HUES48 (cell line): ENCODE measurements at regions not wholly inside any gene's neighbourhood (a gene's known extent, or its start where the extent isn't known, plus 50 kb on each side); places are given as distances from the start of the nearest gene placed in this dataset.

ENCODE experiments used
- H3K27ac ChIP-seq: one replicate; pipeline ENCODE4 v1.7.0; 2013; ENCODE audit warnings: low read depth, low read length, inconsistent platforms
- H3K27me3 ChIP-seq: 2 replicates; pipeline ENCODE4 v1.6.1; 2013; ENCODE audit warnings: mild to moderate bottlenecking, low read length; ENCODE audit not compliant: control insufficient read depth, insufficient read depth
- H3K36me3 ChIP-seq: 2 replicates; pipeline ENCODE4 v1.6.1; 2013; ENCODE audit warnings: low read length; ENCODE audit not compliant: control insufficient read depth, insufficient read depth
- H3K4me1 ChIP-seq: 2 replicates; pipeline ENCODE4 v1.6.1; 2013; ENCODE audit warnings: mild to moderate bottlenecking, low read length; ENCODE audit not compliant: control insufficient read depth, insufficient read depth
- H3K4me3 ChIP-seq: 2 replicates; pipeline ENCODE4 v1.5.1; 2013; ENCODE audit warnings: mild to moderate bottlenecking, low read depth, low read length
- H3K9ac ChIP-seq: 2 replicates; pipeline ENCODE4 v1.6.1; 2013; ENCODE audit warnings: mild to moderate bottlenecking, low read depth, low read length, moderate library complexity
- H3K9me3 ChIP-seq: 2 replicates; pipeline ENCODE4 v1.6.1; 2013; ENCODE audit warnings: low read length; ENCODE audit not compliant: control insufficient read depth, insufficient read depth

GRCh38 chr2:14137643-14138042, 494.9 kb upstream of the LRATD1 start:
- Histone ChIP-seq H3K4me1 (peaks cover 6% of the 10 kb centered on the region; the same call in 1 of the 2 replicates), H3K9me3 (no peaks in the 10 kb centered on the region), H3K9ac (no peak overlapping the region), H3K27me3 (no peaks in the 10 kb centered on the region), H3K36me3 (no peaks in the 10 kb centered on the region), H3K4me3 (no peak overlapping the region), H3K27ac (no peak overlapping the region)

GRCh38 chr2:14140009-14140550, 492.4 kb upstream of the LRATD1 start:
- Histone ChIP-seq H3K9ac (no peak overlapping the region), H3K36me3 (no peaks in the 10 kb centered on the region), H3K4me3 (no peak overlapping the region), H3K4me1 (peaks cover 6% of the 10 kb centered on the region; the same call in 1 of the 2 replicates), H3K27me3 (no peaks in the 10 kb centered on the region), H3K27ac (no peak overlapping the region), H3K9me3 (no peaks in the 10 kb centered on the region)

GRCh38 chr2:14143435-14143834, 489.1 kb upstream of the LRATD1 start:
- no peaks in the 10 kb centered on the region for H3K9me3 ChIP-seq
- H3K27me3 ChIP-seq, result no peaks in the 10 kb centered on the region
- H3K4me3 ChIP-seq, result no peak overlapping the region
- H3K4me1 ChIP-seq, result peaks cover 6% of the 10 kb centered on the region; the same call in 1 of the 2 replicates
- no peak overlapping the region for H3K9ac ChIP-seq
- H3K27ac ChIP-seq, result no peak overlapping the region
- no peaks in the 10 kb centered on the region for H3K36me3 ChIP-seq

- Histone ChIP-seq H3K4me1 (no peaks in the 10 kb centered on the region), H3K36me3 (no peaks in the 10 kb centered on the region), H3K27me3 (no peaks in the 10 kb centered on the region), H3K9ac (no peak overlapping the region), H3K27ac (no peak overlapping the region), H3K4me3 (no peak overlapping the region), H3K9me3 (no peaks in the 10 kb centered on the region)
Observed at GRCh38 chr2:14148216-14148615, 484.3 kb upstream of the LRATD1 start.

GRCh38 chr2:14157816-14158215, 474.7 kb upstream of the LRATD1 start:
- Histone ChIP-seq H3K27ac (no peak overlapping the region), H3K4me3 (no peak overlapping the region), H3K27me3 (no peaks in the 10 kb centered on the region), H3K9me3 (no peaks in the 10 kb centered on the region), H3K9ac (no peak overlapping the region), H3K4me1 (no peaks in the 10 kb centered on the region), H3K36me3 (no peaks in the 10 kb centered on the region)

- no peak overlapping the region for H3K27ac ChIP-seq
- H3K36me3 ChIP-seq, result no peaks in the 10 kb centered on the region
- H3K9ac ChIP-seq, result no peak overlapping the region
- H3K4me1 ChIP-seq, result no peaks in the 10 kb centered on the region
- H3K27me3 ChIP-seq, result no peaks in the 10 kb centered on the region
- H3K9me3 ChIP-seq, result peaks cover 10% of the 10 kb centered on the region
- no peak overlapping the region for H3K4me3 ChIP-seq
Observed at GRCh38 chr2:14180333-14180732, 452.2 kb upstream of the LRATD1 start.

GRCh38 chr2:14182227-14182946, 450.1 kb upstream of the LRATD1 start:
- no peaks in the 10 kb centered on the region for H3K4me1 ChIP-seq
- no peak overlapping the region for H3K27ac ChIP-seq
- no peaks in the 10 kb centered on the region for H3K36me3 ChIP-seq
- no peak overlapping the region for H3K9ac ChIP-seq
- H3K9me3 ChIP-seq, result peaks cover 10% of the 10 kb centered on the region
- no peaks in the 10 kb centered on the region for H3K27me3 ChIP-seq
- no peak overlapping the region for H3K4me3 ChIP-seq

- Histone ChIP-seq H3K9me3 (peaks cover 10% of the 10 kb centered on the region), H3K27me3 (no peaks in the 10 kb centered on the region), H3K4me1 (no peaks in the 10 kb centered on the region), H3K9ac (no peak overlapping the region), H3K36me3 (no peaks in the 10 kb centered on the region), H3K4me3 (no peak overlapping the region), H3K27ac (no peak overlapping the region)
Observed at GRCh38 chr2:14185906-14186305, 446.6 kb upstream of the LRATD1 start.

GRCh38 chr2:14188446-14188845, 444.1 kb upstream of the LRATD1 start:
- Histone ChIP-seq H3K27me3 (no peaks in the 10 kb centered on the region), H3K9me3 (peaks cover 3% of the 10 kb centered on the region), H3K4me3 (no peak overlapping the region), H3K27ac (no peak overlapping the region), H3K4me1 (no peaks in the 10 kb centered on the region), H3K9ac (no peak overlapping the region), H3K36me3 (no peaks in the 10 kb centered on the region)

- Histone ChIP-seq H3K36me3 (no peaks in the 10 kb centered on the region), H3K9ac (no peak overlapping the region), H3K4me3 (no peak overlapping the region), H3K4me1 (no peaks in the 10 kb centered on the region), H3K27ac (no peak overlapping the region), H3K27me3 (no peaks in the 10 kb centered on the region), H3K9me3 (no peaks in the 10 kb centered on the region)
Observed at GRCh38 chr2:14189929-14190328, 442.6 kb upstream of the LRATD1 start.

- Histone ChIP-seq H3K9ac (no peak overlapping the region), H3K36me3 (no peaks in the 10 kb centered on the region), H3K27me3 (no peaks in the 10 kb centered on the region), H3K9me3 (no peaks in the 10 kb centered on the region), H3K27ac (no peak overlapping the region), H3K4me3 (no peak overlapping the region), H3K4me1 (peaks cover 16% of the 10 kb centered on the region)
Observed at GRCh38 chr2:14194233-14194632, 438.3 kb upstream of the LRATD1 start.
